Ascending aorta (tissue), 2 donors: ENCODE measurements at regions not wholly inside any gene's neighbourhood (a gene's known extent, or its start where the extent isn't known, plus 50 kb on each side); places are given as distances from the start of the nearest gene placed in this dataset.

Experiments
- DNase-seq, 2 donors: peaks; one replicate each; pipeline ENCODE4 v3.0.0-alpha.2; 2019; ENCODE audit warnings: low spot score in 2 of 2
- H3K27ac ChIP-seq, 2 donors: fragments of 200-600 bp; sonication (generic); one replicate each; pipeline ENCODE4 v1.5.1; 2016 to 2017; ENCODE audit warnings: mild to moderate bottlenecking in 1 of 2
- H3K27me3 ChIP-seq: fragments of 200-600 bp; sonication (generic); one replicate; pipeline ENCODE4 v1.5.1; 2017
- H3K36me3 ChIP-seq, 2 donors: fragments of 200-600 bp; sonication (generic); one replicate each; pipeline ENCODE4 v1.5.1; 2016
- H3K4me1 ChIP-seq, 2 donors: fragments of 200-600 bp; sonication (generic); one replicate each; pipeline ENCODE4 v1.5.1; 2016 to 2017; ENCODE audit warnings: mild to moderate bottlenecking in 1 of 2
- H3K4me3 ChIP-seq, 2 donors: fragments of 200-600 bp; sonication (generic); one replicate each; pipeline ENCODE4 v1.5.1; 2016 to 2017; ENCODE audit warnings: mild to moderate bottlenecking in 1 of 2
- H3K9me3 ChIP-seq, 2 donors: fragments of 200-600 bp; sonication (generic); one replicate each; pipeline ENCODE4 v1.5.1; 2016
- intact Hi-C: fragments of 100-400 bp; cut with DNase I; formaldehyde crosslinking; loops from one replicate; pipeline ENCODE4 v1.15.1; 2023
- TF ChIP-seq, protein P1 (sequence below), 3 experiments: fragments of 200-600 bp in 2 of 3; fragments of 450-650 bp in 1 of 3; sonication (generic) in 2 of 3; IDR thresholded peaks; one replicate each; pipeline ENCODE4 v1.5.1; 2016 to 2019; ENCODE audit warnings: antibody characterized with exemption in 3 of 3, mild to moderate bottlenecking in 1 of 3, moderate library complexity in 1 of 3

DNA sequence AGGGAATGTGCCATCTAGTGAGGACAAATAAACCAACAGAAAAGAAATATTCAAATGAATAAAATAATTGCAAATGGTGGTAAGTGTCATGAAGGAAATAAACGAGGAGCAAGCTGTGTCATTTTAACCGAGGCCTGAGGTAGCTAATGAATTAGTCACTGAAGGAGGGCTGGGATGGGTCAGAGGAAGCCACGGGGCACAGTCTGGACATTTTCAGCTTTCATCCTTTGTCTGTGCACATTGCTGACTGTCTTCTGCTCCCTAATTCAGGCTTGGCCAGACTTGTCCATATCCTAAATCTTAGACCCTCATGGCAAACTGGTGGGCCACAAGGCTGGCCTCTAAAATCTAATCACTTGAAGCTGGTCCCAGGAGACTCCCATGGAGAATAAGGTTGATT is 138.4 kb downstream of the RHOU start:
- no peaks in the 10 kb centered on the region for H3K9me3 ChIP-seq
- DNase-seq = no peak
- no peaks in the 10 kb centered on the region for H3K27me3 ChIP-seq

DNA sequence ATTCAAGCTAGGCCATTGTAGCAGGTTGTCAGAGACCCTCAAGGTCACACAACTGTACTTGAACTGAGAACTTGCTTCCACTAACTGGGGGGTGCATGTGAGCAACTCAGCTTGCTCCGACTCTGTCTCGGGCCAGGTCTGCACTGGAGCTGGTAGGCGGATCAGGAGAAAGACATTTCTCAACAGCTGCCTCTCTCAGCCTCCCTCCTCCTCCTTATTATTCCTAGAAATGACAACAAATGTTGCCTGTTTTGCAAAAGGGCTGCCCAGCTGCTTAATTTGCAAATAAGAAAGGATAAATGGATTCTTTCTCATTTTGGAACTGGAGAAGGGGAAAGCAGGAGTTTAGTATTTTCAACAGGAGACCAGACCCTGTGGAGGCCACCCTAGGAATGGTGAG is 140.5 kb downstream of the RHOU start:
- Histone ChIP-seq H3K36me3 (no peaks in the 10 kb centered on the region), H3K9me3 (no peaks in the 10 kb centered on the region), H3K27ac (no peak overlapping the region), H3K4me3 (no peak overlapping the region), H3K4me1 (no peaks in the 10 kb centered on the region), H3K27me3 (no peaks in the 10 kb centered on the region)
- TF ChIP-seq, protein P1, sequence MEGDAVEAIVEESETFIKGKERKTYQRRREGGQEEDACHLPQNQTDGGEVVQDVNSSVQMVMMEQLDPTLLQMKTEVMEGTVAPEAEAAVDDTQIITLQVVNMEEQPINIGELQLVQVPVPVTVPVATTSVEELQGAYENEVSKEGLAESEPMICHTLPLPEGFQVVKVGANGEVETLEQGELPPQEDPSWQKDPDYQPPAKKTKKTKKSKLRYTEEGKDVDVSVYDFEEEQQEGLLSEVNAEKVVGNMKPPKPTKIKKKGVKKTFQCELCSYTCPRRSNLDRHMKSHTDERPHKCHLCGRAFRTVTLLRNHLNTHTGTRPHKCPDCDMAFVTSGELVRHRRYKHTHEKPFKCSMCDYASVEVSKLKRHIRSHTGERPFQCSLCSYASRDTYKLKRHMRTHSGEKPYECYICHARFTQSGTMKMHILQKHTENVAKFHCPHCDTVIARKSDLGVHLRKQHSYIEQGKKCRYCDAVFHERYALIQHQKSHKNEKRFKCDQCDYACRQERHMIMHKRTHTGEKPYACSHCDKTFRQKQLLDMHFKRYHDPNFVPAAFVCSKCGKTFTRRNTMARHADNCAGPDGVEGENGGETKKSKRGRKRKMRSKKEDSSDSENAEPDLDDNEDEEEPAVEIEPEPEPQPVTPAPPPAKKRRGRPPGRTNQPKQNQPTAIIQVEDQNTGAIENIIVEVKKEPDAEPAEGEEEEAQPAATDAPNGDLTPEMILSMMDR (IDR thresholded peaks at IDR 0.05) = no peak
- intact Hi-C loops = no loop called here
- DNase-seq = no peak

More for the DNA sequence above, 138.4 kb downstream of the RHOU start:
- intact Hi-C loops = no loop called here
- Histone ChIP-seq H3K36me3 (no peaks in the 10 kb centered on the region), H3K4me1 (no peaks in the 10 kb centered on the region), H3K27ac (no peak overlapping the region), H3K4me3 (no peak overlapping the region)
- TF ChIP-seq, protein P1 (IDR thresholded peaks at IDR 0.05) = no peak

DNA sequence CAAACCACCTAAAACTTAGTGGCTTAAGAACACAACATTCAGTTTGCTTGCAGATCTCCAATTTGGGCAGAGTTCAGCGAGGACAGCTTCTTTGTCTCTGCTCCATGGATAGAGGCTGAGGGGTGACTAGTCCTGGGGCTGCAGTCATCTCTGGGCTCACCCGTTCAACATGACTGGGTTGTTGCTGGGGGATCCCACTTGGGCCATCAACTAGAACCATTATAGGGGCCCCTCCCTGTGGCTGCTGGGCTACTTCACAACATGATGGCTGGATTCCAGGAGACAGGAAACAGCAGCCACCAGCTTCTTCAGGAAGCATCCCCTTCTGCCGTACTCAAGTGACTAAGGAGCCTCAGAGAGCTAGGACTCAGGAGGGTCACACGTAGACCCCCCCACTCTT is 140.9 kb downstream of the RHOU start:
- DNase-seq = no peak
- H3K4me1 ChIP-seq = no peaks in the 10 kb centered on the region
- no peak overlapping the region for H3K4me3 ChIP-seq
- intact Hi-C loops = no loop called here
- H3K27me3 ChIP-seq = no peaks in the 10 kb centered on the region
- H3K9me3 ChIP-seq = no peaks in the 10 kb centered on the region
- H3K27ac ChIP-seq = no peak overlapping the region
- H3K36me3 ChIP-seq = no peaks in the 10 kb centered on the region
- TF ChIP-seq, protein P1 (IDR thresholded peaks at IDR 0.05) = no peak

DNA sequence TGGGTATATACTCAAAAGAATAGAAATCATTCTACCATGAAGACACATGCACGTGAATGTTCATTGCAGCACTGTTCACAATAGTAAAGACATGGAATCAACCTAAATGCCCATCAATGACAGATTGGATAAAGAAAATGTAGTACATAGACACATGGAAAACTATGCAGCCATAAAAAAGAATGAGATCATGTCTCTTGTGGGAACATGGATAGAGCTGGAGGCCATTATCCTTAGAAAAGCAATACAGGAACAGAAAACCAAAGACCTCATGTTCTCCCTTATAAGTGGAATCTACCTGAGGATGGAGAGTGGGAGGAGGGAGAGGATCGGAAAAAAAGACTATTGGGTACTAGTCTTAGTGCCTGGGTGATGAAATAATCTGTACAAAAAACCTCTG is 143.9 kb downstream of the RHOU start:
- intact Hi-C loops = no loop called here
- H3K27me3 ChIP-seq = no peaks in the 10 kb centered on the region
- TF ChIP-seq, protein P1 (IDR thresholded peaks at IDR 0.05) = no peak
- no peaks in the 10 kb centered on the region for H3K9me3 ChIP-seq
- DNase-seq = no peak
- no peaks in the 10 kb centered on the region for H3K4me1 ChIP-seq
- H3K27ac ChIP-seq = no peak overlapping the region
- no peaks in the 10 kb centered on the region for H3K36me3 ChIP-seq
- H3K4me3 ChIP-seq = no peak overlapping the region

DNA sequence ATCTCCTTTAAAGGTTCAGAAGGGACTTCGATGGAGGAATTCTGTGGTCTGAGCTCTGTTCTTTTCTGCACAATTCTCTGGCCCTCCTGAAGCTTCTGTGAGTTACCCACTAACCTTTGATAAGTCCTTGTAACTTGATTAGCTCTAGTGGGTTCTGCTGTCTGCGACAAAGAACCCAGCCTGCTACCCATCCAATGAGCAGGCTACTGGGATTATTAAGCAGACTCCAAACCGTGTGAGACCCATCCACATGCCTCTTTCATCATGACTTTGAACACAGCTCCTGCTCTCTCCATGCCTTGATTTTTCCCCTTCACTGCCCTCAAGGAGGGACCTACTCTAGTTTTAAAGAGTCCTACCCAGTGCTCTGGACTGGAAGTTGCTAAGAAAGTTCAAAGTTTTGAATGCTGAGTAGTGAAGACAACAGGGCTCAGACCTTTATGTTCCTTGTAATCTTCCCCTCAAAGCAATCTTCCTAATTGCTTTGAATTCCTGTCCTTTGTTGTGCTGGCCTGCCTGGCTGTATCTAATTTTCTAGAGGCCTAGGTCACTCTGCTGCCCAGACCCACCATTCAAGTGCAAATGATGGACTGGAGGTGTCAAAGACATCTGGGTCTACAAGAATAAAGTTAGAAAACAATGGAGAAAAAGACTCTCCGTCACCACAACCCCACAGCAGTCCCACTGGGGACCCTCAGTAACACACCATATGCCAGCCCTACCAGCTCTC is 146.9 kb downstream of the RHOU start:
- TF ChIP-seq, protein P1 (IDR thresholded peaks at IDR 0.05) = no peak
- Histone ChIP-seq H3K9me3 (no peaks in the 10 kb centered on the region), H3K27ac (no peak overlapping the region), H3K4me1 (no peaks in the 10 kb centered on the region), H3K4me3 (no peak overlapping the region), H3K36me3 (no peaks in the 10 kb centered on the region), H3K27me3 (no peaks in the 10 kb centered on the region)
- intact Hi-C loops = no loop called here
- peak in 1 of 2 donors; percentile 15 for DNase-seq
